K562 (cell line): ENCODE measurements at regions not wholly inside any gene's neighbourhood (a gene's known extent, or its start where the extent isn't known, plus 50 kb on each side); places are given as distances from the start of the nearest gene placed in this dataset.

Source experiments
- ATAC-seq: fragments of 200-7000 bp; cut with Tn5 transposase; 3 replicates; pipeline ENCODE4 v1.9.1; 2020; ENCODE audit warnings: moderate library complexity
- BruUV-seq: library from RNA; stranded (reverse); fragments of 400-500 nt; replicated peaks from 2 replicates; lab custom pipeline; 2021; lab: Mats Ljungman, UMichigan
- CTCF ChIA-PET: fragments of 300-600 bp; formaldehyde crosslinking; extraction: SDS; loops from one replicate; lab custom pipeline; 2021; ENCODE audit warnings: low intra/inter-chr PET ratio; lab: Yijun Ruan, JAX
- POLR2A ChIA-PET: fragments of 300-600, 350-650 bp; sonication (Branson Sonifier 250); formaldehyde crosslinking; extraction: SDS; loops from one replicate; lab custom pipeline; 2021; ENCODE audit warnings: antibody characterized with exemption, inconsistent platforms; lab: Yijun Ruan, JAX
- DNase-seq, 4 experiments: peaks; one replicate each; pipeline versions ENCODE4 v3.0.0 to v3.0.0-alpha.2; 2011 to 2018; ENCODE audit warnings: low spot score in 3 of 4, mixed read lengths in 3 of 4; ENCODE audit errors: extremely low read depth in 1 of 4
- FAIRE-seq: peaks from 2 replicates; lab custom pipeline; 2011; peaks lifted over from hg19 to GRCh38; lab: Jason Lieb, UNC
- H2AFZ ChIP-seq: 2 replicates; pipeline ENCODE4 v1.6.0; 2011; ENCODE audit warnings: low read depth, low read length, control low read depth, inconsistent platforms
- H3K27ac ChIP-seq: fragments of 200-600 bp; 3 replicates; pipeline ENCODE4 v1.8.0; 2011; ENCODE audit warnings: low read depth, mild to moderate bottlenecking, control low read depth, inconsistent platforms, low read length, moderate library complexity, mixed read lengths; ENCODE audit errors: extremely low read depth
- H3K27me3 ChIP-seq, 2 experiments: fragments of 300-600 bp in 1 of 2; 2 replicates in 1 of 2; 3 replicates in 1 of 2; pipeline versions ENCODE4 v1.6.0 to v1.8.0; 2011; ENCODE audit warnings: inconsistent platforms in 2 of 2, low read length in 2 of 2, mild to moderate bottlenecking in 1 of 2, mixed read lengths in 1 of 2, moderate library complexity in 1 of 2; ENCODE audit not compliant: control insufficient read depth in 2 of 2, insufficient read depth in 2 of 2
- H3K36me3 ChIP-seq: fragments of 300-600 bp; 3 replicates; pipeline ENCODE4 v1.8.0; 2011; ENCODE audit warnings: mild to moderate bottlenecking, low read length, inconsistent platforms; ENCODE audit not compliant: control insufficient read depth, insufficient read depth
- H3K4me1 ChIP-seq, 2 experiments: fragments of 200-600 bp in 1 of 2; replicated peaks in 1 of 2; 2 replicates in 1 of 2; 3 replicates in 1 of 2; pipeline versions ENCODE4 v1.5.1 to v1.8.0; 2011; ENCODE audit warnings: inconsistent platforms in 2 of 2, low read length in 2 of 2, mild to moderate bottlenecking in 1 of 2, mixed read lengths in 1 of 2, moderate library complexity in 1 of 2; ENCODE audit not compliant: control insufficient read depth in 2 of 2, insufficient read depth in 2 of 2
- H3K4me2 ChIP-seq: 2 replicates; pipeline ENCODE4 v1.6.1; 2011; ENCODE audit warnings: low read length, control low read depth, inconsistent platforms, mixed read lengths; ENCODE audit not compliant: insufficient read depth
- H3K4me3 ChIP-seq: fragments of 200-600 bp; sonication (generic), shearing (Covaris generic); 2 replicates; pipeline ENCODE4 v1.5.1; 2016; ENCODE audit warnings: control low read depth, inconsistent platforms
- H3K79me2 ChIP-seq: fragments of 200-600 bp; 3 replicates; pipeline ENCODE4 v1.8.0; 2011; ENCODE audit warnings: low read length, inconsistent platforms; ENCODE audit not compliant: control insufficient read depth, insufficient read depth
- H3K9ac ChIP-seq, 2 experiments: 2 replicates each; pipeline versions ENCODE4 v1.6.0 to v1.6.1; 2011; ENCODE audit warnings: low read depth in 2 of 2, low read length in 2 of 2, control low read depth in 1 of 2, inconsistent platforms in 1 of 2, mild to moderate bottlenecking in 1 of 2, mixed read lengths in 1 of 2; ENCODE audit not compliant: insufficient read depth in 1 of 2
- H3K9me1 ChIP-seq: one replicate; pipeline ENCODE4 v1.6.0; 2011; ENCODE audit warnings: inconsistent platforms, mild to moderate bottlenecking, low read length, moderate library complexity; ENCODE audit not compliant: control insufficient read depth, insufficient read depth
- H3K9me3 ChIP-seq: replicated peaks from 2 replicates; pipeline ENCODE4 v1.5.1; 2011; ENCODE audit warnings: low read depth, low read length, inconsistent platforms; ENCODE audit not compliant: control insufficient read depth, insufficient read depth
- H4K20me1 ChIP-seq: replicated peaks from 2 replicates; pipeline ENCODE4 v1.6.1; 2011; ENCODE audit warnings: low read length, inconsistent platforms, mixed read lengths; ENCODE audit not compliant: control insufficient read depth, insufficient read depth
- ELF2 ChIP-seq: fragments of 250-450 bp; sonication (Bioruptor Pico); IDR thresholded peaks from 2 replicates; pipeline ENCODE4 v1.5.0; 2021; ENCODE audit warnings: mild to moderate bottlenecking
- EP400 ChIP-seq: fragments of 450-650 bp; IDR thresholded peaks from 2 replicates; pipeline ENCODE4 v1.6.1; 2017; ENCODE audit warnings: antibody characterized with exemption, mild to moderate bottlenecking, moderate library complexity
- KLF16 ChIP-seq: IDR thresholded peaks from 2 replicates; pipeline ENCODE4 v1.6.1; 2016; ENCODE audit warnings: antibody characterized with exemption
- SMARCA5 ChIP-seq: fragments of 450-650 bp; IDR thresholded peaks from 2 replicates; pipeline ENCODE4 v1.6.1; 2016
- TARDBP ChIP-seq: fragments of 450-650 bp; IDR thresholded peaks from 2 replicates; pipeline ENCODE4 v1.6.1; 2016
- U2AF2 ChIP-seq: fragments of 200-400 bp; formaldehyde crosslinking; optimal IDR thresholded peaks from 2 replicates; pipeline ENCODE3; 2017; ENCODE audit warnings: low read depth, mild to moderate bottlenecking, low read length
- ZNF76 ChIP-seq: fragments of 250-450 bp; sonication (Bioruptor Pico); IDR thresholded peaks from 2 replicates; pipeline ENCODE4 v1.4.0; 2020; ENCODE audit warnings: mild to moderate bottlenecking, moderate library complexity, borderline replicate concordance
- WGBS: fragments of 100-300 bp; shearing (Covaris generic); methylation state at CpG from one replicate; pipeline ENCODE4 v1.1.6; 2016; ENCODE audit warnings: low coverage, mixed read lengths; ENCODE audit not compliant: insufficient coverage; ENCODE audit errors: missing lambda C conversion rate; 5-methylcytosine and 5-hydroxymethylcytosine counted together
- in situ Hi-C: fragments of 300-500 bp; cut with MboI; formaldehyde crosslinking; loops from 4 replicates; pipeline ENCODE4 v1.15.0; 2018; ENCODE audit warnings: inconsistent platforms, mixed read lengths
- intact Hi-C: fragments of 100-400 bp; cut with micrococcal nuclease; formaldehyde crosslinking; loops from 2 replicates; pipeline ENCODE4 v1.14.2; 2022
- TF ChIP-seq, protein P1 (sequence below): fragments of 150-350 bp; IDR thresholded peaks from 2 replicates; pipeline ENCODE4 v1.6.1; 2014; ENCODE audit warnings: low read depth, mild to moderate bottlenecking, low read length, borderline replicate concordance
- TF ChIP-seq, protein P2 (sequence below), 2 experiments: fragments of 450-650 bp; IDR thresholded peaks; 2 replicates each; pipeline ENCODE4 v1.6.1; 2016; ENCODE audit warnings: mild to moderate bottlenecking in 2 of 2, borderline replicate concordance in 1 of 2, low read depth in 1 of 2, moderate library complexity in 1 of 2

DNA sequence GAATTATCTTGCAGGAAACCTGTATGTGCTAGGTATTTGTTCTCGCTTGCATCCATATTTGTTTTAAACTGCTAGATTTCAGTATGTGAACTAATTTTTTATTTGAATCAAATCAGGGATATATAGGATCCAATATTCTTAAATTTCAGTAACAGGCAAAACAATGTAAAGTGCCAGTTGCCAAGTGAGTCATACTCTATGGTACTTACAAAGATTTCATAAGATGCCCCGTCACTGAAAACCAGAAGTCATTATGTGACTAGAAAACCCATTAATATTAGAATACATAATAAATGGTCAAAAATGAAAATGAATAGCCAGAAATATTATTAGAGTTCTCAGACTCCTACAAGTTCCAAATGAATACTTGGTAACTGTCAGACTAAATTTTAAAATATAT is 481.2 kb downstream of the TFAP2A start:
- POLR2A ChIA-PET, result no interaction called here
- in situ Hi-C loops (no loop called here), intact Hi-C loops (no loop called here)
- Histone ChIP-seq H2AFZ (no peak overlapping the region), H3K79me2 (no peaks in the 10 kb centered on the region), H3K27ac (no peak overlapping the region), H3K4me2 (no peak overlapping the region), H3K4me1 (no peaks in the 10 kb centered on the region), H3K9me3 (no peaks in the 10 kb centered on the region), H3K9me1 (no peaks in the 10 kb centered on the region), H4K20me1 (no peaks in the 10 kb centered on the region), H3K36me3 (no peaks in the 10 kb centered on the region), H3K4me3 (no peak overlapping the region), H3K9ac (no peak overlapping the region), H3K27me3 (no peaks in the 10 kb centered on the region)
- WGBS, result 7% methylated on average over 2 of the region's 2 CpGs
- FAIRE-seq, result no peak
- no peak for ATAC-seq
- TF ChIP-seq, protein P1, sequence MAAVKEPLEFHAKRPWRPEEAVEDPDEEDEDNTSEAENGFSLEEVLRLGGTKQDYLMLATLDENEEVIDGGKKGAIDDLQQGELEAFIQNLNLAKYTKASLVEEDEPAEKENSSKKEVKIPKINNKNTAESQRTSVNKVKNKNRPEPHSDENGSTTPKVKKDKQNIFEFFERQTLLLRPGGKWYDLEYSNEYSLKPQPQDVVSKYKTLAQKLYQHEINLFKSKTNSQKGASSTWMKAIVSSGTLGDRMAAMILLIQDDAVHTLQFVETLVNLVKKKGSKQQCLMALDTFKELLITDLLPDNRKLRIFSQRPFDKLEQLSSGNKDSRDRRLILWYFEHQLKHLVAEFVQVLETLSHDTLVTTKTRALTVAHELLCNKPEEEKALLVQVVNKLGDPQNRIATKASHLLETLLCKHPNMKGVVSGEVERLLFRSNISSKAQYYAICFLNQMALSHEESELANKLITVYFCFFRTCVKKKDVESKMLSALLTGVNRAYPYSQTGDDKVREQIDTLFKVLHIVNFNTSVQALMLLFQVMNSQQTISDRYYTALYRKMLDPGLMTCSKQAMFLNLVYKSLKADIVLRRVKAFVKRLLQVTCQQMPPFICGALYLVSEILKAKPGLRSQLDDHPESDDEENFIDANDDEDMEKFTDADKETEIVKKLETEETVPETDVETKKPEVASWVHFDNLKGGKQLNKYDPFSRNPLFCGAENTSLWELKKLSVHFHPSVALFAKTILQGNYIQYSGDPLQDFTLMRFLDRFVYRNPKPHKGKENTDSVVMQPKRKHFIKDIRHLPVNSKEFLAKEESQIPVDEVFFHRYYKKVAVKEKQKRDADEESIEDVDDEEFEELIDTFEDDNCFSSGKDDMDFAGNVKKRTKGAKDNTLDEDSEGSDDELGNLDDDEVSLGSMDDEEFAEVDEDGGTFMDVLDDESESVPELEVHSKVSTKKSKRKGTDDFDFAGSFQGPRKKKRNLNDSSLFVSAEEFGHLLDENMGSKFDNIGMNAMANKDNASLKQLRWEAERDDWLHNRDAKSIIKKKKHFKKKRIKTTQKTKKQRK, result no peak
- TF ChIP-seq, protein P2, sequence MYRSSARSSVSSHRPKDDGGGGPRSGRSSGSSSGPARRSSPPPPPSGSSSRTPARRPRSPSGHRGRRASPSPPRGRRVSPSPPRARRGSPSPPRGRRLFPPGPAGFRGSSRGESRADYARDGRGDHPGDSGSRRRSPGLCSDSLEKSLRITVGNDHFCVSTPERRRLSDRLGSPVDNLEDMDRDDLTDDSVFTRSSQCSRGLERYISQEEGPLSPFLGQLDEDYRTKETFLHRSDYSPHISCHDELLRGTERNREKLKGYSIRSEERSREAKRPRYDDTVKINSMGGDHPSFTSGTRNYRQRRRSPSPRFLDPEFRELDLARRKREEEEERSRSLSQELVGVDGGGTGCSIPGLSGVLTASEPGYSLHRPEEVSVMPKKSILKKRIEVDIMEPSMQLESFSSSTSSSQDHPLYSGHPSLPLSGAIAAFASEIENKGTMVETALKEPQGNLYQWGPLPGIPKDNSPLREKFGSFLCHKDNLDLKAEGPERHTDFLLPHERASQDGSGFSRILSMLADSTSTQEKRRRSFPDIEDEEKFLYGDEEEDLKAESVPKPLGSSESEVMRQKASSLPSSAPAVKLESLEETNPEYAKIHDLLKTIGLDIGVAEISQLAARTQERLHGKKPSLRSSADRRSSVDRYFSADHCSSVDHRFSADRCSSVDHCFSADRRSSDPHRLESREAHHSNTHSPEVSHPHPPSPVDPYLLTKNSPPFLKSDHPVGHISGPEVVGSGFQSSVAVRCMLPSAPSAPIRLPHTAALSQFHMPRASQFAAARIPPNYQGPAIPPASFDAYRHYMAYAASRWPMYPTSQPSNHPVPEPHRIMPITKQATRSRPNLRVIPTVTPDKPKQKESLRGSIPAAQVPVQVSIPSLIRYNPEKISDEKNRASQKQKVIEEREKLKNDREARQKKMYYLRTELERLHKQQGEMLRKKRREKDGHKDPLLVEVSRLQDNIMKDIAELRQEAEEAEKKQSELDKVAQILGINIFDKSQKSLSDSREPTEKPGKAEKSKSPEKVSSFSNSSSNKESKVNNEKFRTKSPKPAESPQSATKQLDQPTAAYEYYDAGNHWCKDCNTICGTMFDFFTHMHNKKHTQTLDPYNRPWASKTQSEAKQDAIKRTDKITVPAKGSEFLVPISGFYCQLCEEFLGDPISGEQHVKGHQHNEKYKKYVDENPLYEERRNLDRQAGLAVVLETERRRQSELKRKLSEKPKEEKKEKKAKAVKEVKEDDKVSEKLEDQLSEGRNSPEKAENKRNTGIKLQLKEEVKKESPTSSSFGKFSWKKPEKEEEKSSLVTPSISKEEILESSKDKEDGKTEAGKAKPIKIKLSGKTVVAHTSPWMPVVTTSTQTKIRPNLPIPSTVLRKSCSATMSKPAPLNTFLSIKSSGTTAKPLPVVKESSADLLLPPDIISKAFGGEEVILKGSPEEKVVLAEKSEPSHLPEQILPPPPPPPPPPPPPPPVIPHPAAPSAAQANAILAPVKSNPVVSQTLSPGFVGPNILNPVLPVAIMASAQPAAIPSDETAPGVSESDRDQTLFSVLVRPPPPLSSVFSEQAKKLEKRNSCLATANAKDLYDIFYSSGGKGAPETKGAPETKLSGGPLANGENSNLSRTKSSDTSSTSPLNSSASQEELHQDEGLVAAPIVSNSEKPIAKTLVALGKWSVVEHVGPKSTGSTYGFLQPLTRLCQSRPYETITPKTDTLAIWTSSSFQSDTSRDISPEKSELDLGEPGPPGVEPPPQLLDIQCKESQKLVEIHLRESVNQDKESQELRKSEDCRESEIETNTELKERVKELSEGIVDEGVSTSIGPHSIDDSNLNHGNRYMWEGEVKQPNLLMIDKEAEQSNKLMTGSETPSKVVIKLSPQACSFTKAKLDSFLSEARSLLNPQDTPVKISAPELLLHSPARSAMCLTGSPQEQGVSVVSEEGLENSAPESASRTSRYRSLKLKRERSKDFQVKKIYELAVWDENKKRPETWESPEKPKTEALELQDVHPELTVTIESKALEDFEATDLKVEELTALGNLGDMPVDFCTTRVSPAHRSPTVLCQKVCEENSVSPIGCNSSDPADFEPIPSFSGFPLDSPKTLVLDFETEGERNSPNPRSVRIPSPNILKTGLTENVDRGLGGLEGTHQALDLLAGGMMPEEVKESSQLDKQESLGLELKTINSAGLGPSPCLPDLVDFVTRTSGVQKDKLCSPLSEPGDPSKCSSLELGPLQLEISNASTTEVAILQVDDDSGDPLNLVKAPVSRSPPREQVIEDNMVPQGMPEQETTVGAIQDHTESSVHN (IDR thresholded peaks at IDR 0.05; ENCODE audit: borderline replicate concordance in 1 of 2, low read depth in 1 of 2), result no peak
- no peak for TF ChIP-seq ELF2 (CRISPR knock-in tag)
- TF ChIP-seq TARDBP, result no peak
- TF ChIP-seq ZNF76, result no peak
- no peak for TF ChIP-seq U2AF2
- TF ChIP-seq EP400, result no peak
- TF ChIP-seq SMARCA5, result no peak
- TF ChIP-seq KLF16, result no peak
- BruUV-seq, result no TSS peak
- no peak for DNase-seq
- CTCF ChIA-PET, result no interaction called here
